Cardiac septum (tissue), 1 donor: ENCODE measurements at regions not wholly inside any gene's neighbourhood (a gene's known extent, or its start where the extent isn't known, plus 50 kb on each side); places are given as distances from the start of the nearest gene placed in this dataset.
"Not testable (repeated sequence)": the region's sequence is repeated elsewhere in the genome, so short reads cannot be mapped to it uniquely, and the experiment has no call there.

Experiments
- DNase-seq: peaks from one replicate; pipeline ENCODE4 v3.0.0-alpha.2; 2020; ENCODE audit warnings: low spot score
- intact Hi-C: fragments of 100-400 bp; cut with DNase I; formaldehyde crosslinking; loops from one replicate; pipeline ENCODE4 v1.14.0; 2022
- donor health status: DM: no; HTN: no; CAD: no.

- intact Hi-C loops = no loop called here
- DNase-seq = no peak
Observed at GRCh38 chr22:26082866-26083265, 86.4 kb upstream of the SEZ6L start.

DNA sequence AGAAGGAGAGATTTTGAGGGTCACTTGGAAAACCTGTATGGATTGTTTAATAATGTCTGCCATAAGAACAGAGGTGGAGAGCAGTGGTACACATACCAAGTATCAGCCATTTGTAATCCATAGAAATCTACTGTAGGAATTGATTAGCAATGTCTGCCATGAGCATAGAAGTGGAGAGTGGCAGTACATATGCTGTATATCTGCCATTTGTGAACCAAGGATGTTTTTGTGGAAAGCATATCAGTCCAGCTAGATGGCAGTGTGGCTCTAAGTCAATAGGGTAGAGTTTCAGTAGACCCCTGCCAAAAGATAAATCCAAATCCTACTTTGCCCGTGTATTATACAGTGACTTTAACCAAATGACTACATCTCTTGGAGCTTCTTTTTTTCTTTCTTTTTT lies 82.9 kb upstream of the SEZ6L start:
- DNase-seq = no peak
- intact Hi-C loops = loop anchor here (2.0 kb wide), 1 partner anchor 244 kb away; no protein-coding TSS in a partner anchor

DNA sequence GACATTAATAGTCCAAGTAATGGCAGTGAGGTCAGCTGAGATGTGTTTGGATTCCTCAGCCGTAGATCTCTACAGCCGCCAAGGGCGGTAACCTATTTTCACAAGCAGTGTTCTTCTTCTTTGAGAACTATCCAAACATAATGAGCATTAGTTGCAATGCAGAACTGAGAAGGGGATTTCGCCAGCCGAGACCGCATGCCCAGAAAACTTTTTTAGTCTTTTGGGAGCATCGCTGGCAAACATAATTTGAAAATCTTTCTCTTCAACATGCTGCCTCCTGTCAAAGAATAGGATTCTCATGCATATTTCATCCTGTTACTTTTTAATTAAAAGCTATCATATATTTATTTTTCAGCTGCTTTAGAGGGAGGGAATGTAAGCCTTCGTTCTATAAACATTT lies 81.4 kb upstream of the SEZ6L start:
- DNase-seq = no peak
- intact Hi-C loops = loop anchor here (2.0 kb wide), 1 partner anchor 243 kb away; no protein-coding TSS in a partner anchor

DNA sequence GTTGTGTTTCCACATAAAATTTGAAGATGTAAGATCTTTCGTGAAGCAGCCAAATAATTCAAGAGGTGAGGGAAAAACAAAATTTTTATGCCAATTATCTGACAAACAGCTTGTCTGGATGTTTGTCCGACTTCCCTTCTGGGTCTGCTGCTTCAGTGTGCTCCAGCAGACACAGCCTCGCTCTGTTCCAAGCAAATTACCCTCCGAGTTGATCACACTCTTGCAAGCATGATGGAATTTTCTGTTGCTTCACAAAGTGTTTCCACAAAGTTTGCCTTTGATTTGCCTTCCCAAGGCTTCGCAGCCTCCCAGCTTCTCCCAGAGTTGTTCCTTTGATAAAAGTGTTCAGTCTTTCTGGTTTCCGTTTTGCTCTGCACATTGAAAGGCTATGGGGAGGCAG lies 78.4 kb upstream of the SEZ6L start:
- no peak for DNase-seq
- intact Hi-C loops = no loop called here

GRCh38 chr22:26094497-26094896 lies 74.8 kb upstream of the SEZ6L start:
- DNase-seq, intact Hi-C loops: not testable (repeated sequence)

- intact Hi-C loops = no loop called here
- no peak for DNase-seq
Observed at GRCh38 chr22:26095256-26095956, 73.9 kb upstream of the SEZ6L start.

DNA sequence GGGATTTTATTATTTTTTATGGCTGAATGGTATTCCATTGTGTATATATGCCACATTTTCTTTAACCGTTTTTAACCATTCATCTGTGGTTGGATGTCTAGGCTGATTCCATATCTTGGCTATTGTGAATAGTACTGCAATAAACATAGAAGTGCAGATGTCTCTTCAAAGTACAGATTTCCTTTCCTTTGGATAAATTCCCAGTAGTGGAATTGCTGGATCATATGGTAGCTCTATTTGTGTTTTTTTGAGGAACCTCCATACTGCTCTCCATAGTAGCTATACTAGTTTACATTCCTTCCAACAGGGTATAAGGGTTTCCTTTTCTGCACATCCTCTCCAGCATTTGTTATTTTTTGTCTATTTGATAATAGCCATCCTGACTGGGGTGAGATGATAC lies 71.9 kb upstream of the SEZ6L start:
- intact Hi-C loops = no loop called here
- no peak for DNase-seq

- intact Hi-C loops = no loop called here
- no peak for DNase-seq
Observed at GRCh38 chr22:26097840-26098239, 71.4 kb upstream of the SEZ6L start.

GRCh38 chr22:26103023-26103422 lies 66.2 kb upstream of the SEZ6L start:
- no peak for DNase-seq
- intact Hi-C loops = no loop called here

DNA sequence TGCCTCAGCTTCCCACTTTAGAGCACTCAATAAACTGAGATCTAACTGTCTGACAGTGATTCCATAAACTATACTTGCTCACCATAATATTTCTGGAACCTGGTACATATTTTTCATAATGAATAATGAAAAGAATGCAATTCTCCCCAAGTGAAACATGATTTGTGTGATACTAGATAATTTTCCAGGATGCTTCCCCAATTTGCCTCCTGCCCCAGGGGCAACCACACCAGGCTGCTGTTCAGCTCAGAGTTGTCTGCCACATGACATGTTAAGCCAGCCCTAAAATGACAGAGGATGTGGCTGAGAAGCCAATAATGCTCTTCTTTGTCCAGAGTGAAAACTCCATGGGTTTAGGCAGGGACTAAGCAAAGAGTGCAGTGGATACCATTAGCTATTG lies 62.9 kb upstream of the SEZ6L start:
- intact Hi-C loops = no loop called here
- no peak for DNase-seq

DNA sequence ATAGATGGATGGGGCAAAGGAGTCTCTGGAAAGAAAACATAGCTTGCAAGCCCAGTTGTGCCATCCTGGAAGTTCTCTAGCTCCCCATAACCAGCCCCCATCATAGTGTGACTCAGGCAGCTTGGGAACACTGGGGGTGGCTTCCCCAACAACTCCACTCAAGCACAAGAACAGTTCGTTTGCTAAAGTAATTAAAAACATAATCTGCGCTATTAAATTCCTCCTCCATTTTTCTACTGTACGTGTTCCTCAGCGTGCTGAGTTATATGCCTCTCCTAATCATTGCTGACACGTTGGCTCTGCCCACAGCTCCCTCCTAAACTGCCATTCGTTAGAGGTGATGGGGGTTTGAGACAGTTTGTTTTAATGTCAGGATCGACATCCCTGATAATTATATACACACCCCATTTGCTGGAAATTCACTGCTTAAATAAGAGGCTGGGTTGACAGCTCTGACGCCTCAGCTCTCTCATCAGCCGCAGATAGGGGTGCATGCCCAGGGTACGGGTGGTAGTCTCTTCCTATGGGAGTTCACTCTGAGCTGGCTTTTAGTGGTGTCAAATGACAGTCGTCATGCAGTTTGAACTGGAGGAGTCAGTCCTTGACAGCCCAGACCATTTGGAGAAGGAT lies 59.5 kb upstream of the SEZ6L start:
- no peak for DNase-seq
- intact Hi-C loops = no loop called here

GRCh38 chr22:26114826-26115225 lies 54.4 kb upstream of the SEZ6L start:
- DNase-seq = no peak
- intact Hi-C loops = no loop called here

- intact Hi-C loops = no loop called here
- DNase-seq = no peak
Observed at GRCh38 chr22:26115266-26115665, 54.0 kb upstream of the SEZ6L start.
